Neural progenitor cell (in vitro differentiated cells): ENCODE measurements at regions not wholly inside any gene's neighbourhood (a gene's known extent, or its start where the extent isn't known, plus 50 kb on each side); places are given as distances from the start of the nearest gene placed in this dataset.

ENCODE experiments used
- CTCF ChIP-seq: fragments of 200-600 bp; sonication (generic); IDR thresholded peaks from 2 replicates; pipeline ENCODE4 v1.5.1; 2017; ENCODE audit warnings: antibody characterized with exemption, mild to moderate bottlenecking
- EZH2 ChIP-seq: fragments of 200-600 bp; sonication (generic); IDR thresholded peaks from 2 replicates; pipeline ENCODE4 v1.6.1; 2017; ENCODE audit warnings: antibody characterized with exemption, mild to moderate bottlenecking, moderate library complexity
- EZH2phosphoT487 ChIP-seq: fragments of 200-600 bp; sonication (generic); IDR thresholded peaks from 2 replicates; pipeline ENCODE4 v1.6.1; 2017; ENCODE audit warnings: antibody characterized with exemption

GRCh38 chr1:72635719-72636118 lies 353.4 kb upstream of the NEGR1 start:
- TF ChIP-seq CTCF (no peak), EZH2phosphoT487 (no peak), EZH2 (no peak)
